ENCODE measurements at regions not wholly inside any gene's neighbourhood (a gene's known extent, or its start where the extent isn't known, plus 50 kb on each side); places are given as distances from the start of the nearest gene placed in this dataset.

GRCh38 chr13:31614704-31615103, 124.6 kb upstream of the RXFP2 start:
- TF ChIP-seq CTCF (IDR thresholded peaks at IDR 0.05; ENCODE audit: partially characterized antibody, unreplicated experiment) = no peak
- H3K27ac Mint-ChIP-seq (ENCODE audit: unreplicated experiment) = no peak overlapping the region
- H3K4me3 Mint-ChIP-seq (ENCODE audit: unreplicated experiment) = no peak overlapping the region

GRCh38 chr13:31625115-31625514, 114.2 kb upstream of the RXFP2 start:
- DNase-seq = no peak
- no peak for TF ChIP-seq CTCF (IDR thresholded peaks at IDR 0.05; ENCODE audit: partially characterized antibody, unreplicated experiment)
- Mint-ChIP-seq H3K4me1 (ENCODE audit: low read depth, unreplicated experiment) (no peaks in the 10 kb centered on the region), H3K9me3 (ENCODE audit: unreplicated experiment) (no peaks in the 10 kb centered on the region), H3K4me3 (ENCODE audit: unreplicated experiment) (no peak overlapping the region), H3K27ac (ENCODE audit: unreplicated experiment) (no peak overlapping the region), H3K27me3 (ENCODE audit: unreplicated experiment) (no peaks in the 10 kb centered on the region), H3K36me3 (ENCODE audit: unreplicated experiment) (no peaks in the 10 kb centered on the region)

More at GRCh38 chr13:31614704-31615103, 124.6 kb upstream of the RXFP2 start:
- Mint-ChIP-seq H3K4me1 (ENCODE audit: low read depth, unreplicated experiment) (no peaks in the 10 kb centered on the region), H3K9me3 (ENCODE audit: unreplicated experiment) (no peaks in the 10 kb centered on the region), H3K36me3 (ENCODE audit: unreplicated experiment) (no peaks in the 10 kb centered on the region), H3K27me3 (ENCODE audit: unreplicated experiment) (no peaks in the 10 kb centered on the region)
- no peak for DNase-seq

GRCh38 chr13:31627097-31627845, 112.1 kb upstream of the RXFP2 start:
- Mint-ChIP-seq H3K27me3 (ENCODE audit: unreplicated experiment) (no peaks in the 10 kb centered on the region), H3K4me1 (ENCODE audit: low read depth, unreplicated experiment) (no peaks in the 10 kb centered on the region), H3K36me3 (ENCODE audit: unreplicated experiment) (no peaks in the 10 kb centered on the region), H3K27ac (ENCODE audit: unreplicated experiment) (no peak overlapping the region), H3K9me3 (ENCODE audit: unreplicated experiment) (no peaks in the 10 kb centered on the region), H3K4me3 (ENCODE audit: unreplicated experiment) (no peak overlapping the region)
- no peak for TF ChIP-seq CTCF (IDR thresholded peaks at IDR 0.05; ENCODE audit: partially characterized antibody, unreplicated experiment)
- DNase-seq = no peak

- H3K36me3 Mint-ChIP-seq (ENCODE audit: unreplicated experiment) = no peaks in the 10 kb centered on the region
- H3K4me3 Mint-ChIP-seq (ENCODE audit: unreplicated experiment) = no peak overlapping the region
- no peak for DNase-seq
- H3K27ac Mint-ChIP-seq (ENCODE audit: unreplicated experiment) = no peak overlapping the region
- H3K9me3 Mint-ChIP-seq (ENCODE audit: unreplicated experiment) = no peaks in the 10 kb centered on the region
- TF ChIP-seq CTCF (IDR thresholded peaks at IDR 0.05; ENCODE audit: partially characterized antibody, unreplicated experiment) = no peak
- H3K27me3 Mint-ChIP-seq (ENCODE audit: unreplicated experiment) = peaks cover 4% of the 10 kb centered on the region
- no peaks in the 10 kb centered on the region for H3K4me1 Mint-ChIP-seq (ENCODE audit: low read depth, unreplicated experiment)
These were observed 110.1 kb upstream of the RXFP2 start for GRCh38 chr13:31629085-31629780.

- H3K36me3 Mint-ChIP-seq (ENCODE audit: unreplicated experiment) = no peaks in the 10 kb centered on the region
- H3K27me3 Mint-ChIP-seq (ENCODE audit: unreplicated experiment) = peaks cover 6% of the 10 kb centered on the region
- no peak overlapping the region for H3K4me3 Mint-ChIP-seq (ENCODE audit: unreplicated experiment)
- peaks cover 5% of the 10 kb centered on the region for H3K9me3 Mint-ChIP-seq (ENCODE audit: unreplicated experiment)
- H3K27ac Mint-ChIP-seq (ENCODE audit: unreplicated experiment) = no peak overlapping the region
- DNase-seq = no peak
- TF ChIP-seq CTCF (IDR thresholded peaks at IDR 0.05; ENCODE audit: partially characterized antibody, unreplicated experiment) = no peak
- no peaks in the 10 kb centered on the region for H3K4me1 Mint-ChIP-seq (ENCODE audit: low read depth, unreplicated experiment)
These were observed 108.3 kb upstream of the RXFP2 start for GRCh38 chr13:31631071-31631470.
